Mesenchymal stem cell (in vitro differentiated cells and primary cell): ENCODE measurements at regions not wholly inside any gene's neighbourhood (a gene's known extent, or its start where the extent isn't known, plus 50 kb on each side); places are given as distances from the start of the nearest gene placed in this dataset.

ENCODE experiments used
- DNase-seq: peaks from one replicate; pipeline ENCODE4 v3.0.0-alpha.2; 2013
- H2AFZ ChIP-seq: one replicate; pipeline ENCODE4 v1.6.1; 2013; ENCODE audit warnings: low read depth, mild to moderate bottlenecking, control low read depth, inconsistent platforms, low read length, moderate library complexity
- H2AK5ac ChIP-seq: 2 replicates; pipeline ENCODE4 v1.6.1; 2013; ENCODE audit warnings: low read length, moderate library complexity, mild to moderate bottlenecking, inconsistent platforms; ENCODE audit not compliant: severe bottlenecking
- H2BK120ac ChIP-seq: one replicate; pipeline ENCODE4 v1.6.1; 2013; ENCODE audit warnings: low read depth, mild to moderate bottlenecking, inconsistent platforms, low read length, moderate library complexity
- H2BK12ac ChIP-seq, 2 experiments: one replicate each; pipeline ENCODE4 v1.6.1; 2013; ENCODE audit warnings: inconsistent platforms in 2 of 2, low read length in 2 of 2, mild to moderate bottlenecking in 2 of 2, moderate library complexity in 2 of 2, control low read depth in 1 of 2
- H2BK15ac ChIP-seq: one replicate; pipeline ENCODE4 v1.6.1; 2013; ENCODE audit warnings: mild to moderate bottlenecking, low read depth, inconsistent platforms; ENCODE audit not compliant: poor library complexity, severe bottlenecking
- H2BK5ac ChIP-seq: 2 replicates; pipeline ENCODE4 v1.6.1; 2013; ENCODE audit warnings: low read depth, mild to moderate bottlenecking, low read length, control low read depth, inconsistent platforms; ENCODE audit not compliant: poor library complexity, severe bottlenecking
- H3K14ac ChIP-seq, 2 experiments: one replicate each; pipeline ENCODE4 v1.6.1; 2013; ENCODE audit warnings: inconsistent platforms in 2 of 2, low read length in 2 of 2, control low read depth in 1 of 2, mild to moderate bottlenecking in 1 of 2, moderate library complexity in 1 of 2
- H3K18ac ChIP-seq, 2 experiments: one replicate each; pipeline ENCODE4 v1.6.1; 2013; ENCODE audit warnings: inconsistent platforms in 2 of 2, low read length in 2 of 2, control low read depth in 1 of 2, low read depth in 1 of 2, mild to moderate bottlenecking in 1 of 2
- H3K23ac ChIP-seq, 2 experiments: one replicate each; pipeline ENCODE4 v1.6.1; 2013; ENCODE audit warnings: inconsistent platforms in 2 of 2, low read length in 2 of 2, mild to moderate bottlenecking in 2 of 2, moderate library complexity in 2 of 2, control low read depth in 1 of 2
- H3K27ac ChIP-seq: 2 replicates; pipeline ENCODE4 v1.5.1; 2013; ENCODE audit warnings: mild to moderate bottlenecking, moderate library complexity, low read length, control low read depth, inconsistent platforms; ENCODE audit not compliant: poor library complexity, severe bottlenecking
- H3K27me3 ChIP-seq, 2 experiments: 2 replicates each; pipeline versions ENCODE4 v1.6.1 to v1.7.0; 2013; ENCODE audit warnings: low read length in 2 of 2, mild to moderate bottlenecking in 2 of 2, moderate library complexity in 2 of 2, control low read depth in 1 of 2, inconsistent platforms in 1 of 2; ENCODE audit not compliant: control insufficient read depth in 1 of 2, insufficient read depth in 1 of 2
- H3K36me3 ChIP-seq, 2 experiments: 2 replicates each; pipeline versions ENCODE4 v1.6.1 to v1.7.0; 2013; ENCODE audit warnings: low read length in 2 of 2, control low read depth in 1 of 2, inconsistent platforms in 1 of 2, low read depth in 1 of 2, mild to moderate bottlenecking in 1 of 2; ENCODE audit not compliant: insufficient read depth in 2 of 2, control insufficient read depth in 1 of 2
- H3K4ac ChIP-seq, 2 experiments: one replicate each; pipeline ENCODE4 v1.6.1; 2013; ENCODE audit warnings: inconsistent platforms in 2 of 2, low read length in 2 of 2, mild to moderate bottlenecking in 2 of 2, moderate library complexity in 2 of 2, control low read depth in 1 of 2, low read depth in 1 of 2
- H3K4me1 ChIP-seq: 2 replicates; pipeline ENCODE4 v1.6.1; 2013; ENCODE audit warnings: low read depth, low read length, control low read depth; ENCODE audit not compliant: control insufficient read depth, insufficient read depth
- H3K4me2 ChIP-seq: 2 replicates; pipeline ENCODE4 v1.6.1; 2013; ENCODE audit warnings: low read length, mild to moderate bottlenecking, inconsistent platforms; ENCODE audit not compliant: poor library complexity, severe bottlenecking
- H3K4me3 ChIP-seq, 2 experiments: 2 replicates each; pipeline versions ENCODE4 v1.5.1 to v1.7.0; 2013; ENCODE audit warnings: low read length in 2 of 2, mild to moderate bottlenecking in 2 of 2, control low read depth in 1 of 2, low read depth in 1 of 2; ENCODE audit not compliant: insufficient read depth in 1 of 2
- H3K79me1 ChIP-seq: replicated peaks from 2 replicates; pipeline ENCODE4 v1.6.1; 2013; ENCODE audit warnings: mild to moderate bottlenecking, control low read depth, low read length, inconsistent platforms; ENCODE audit not compliant: poor library complexity, severe bottlenecking
- H3K9ac ChIP-seq: 2 replicates; pipeline ENCODE4 v1.7.0; 2013; ENCODE audit warnings: mild to moderate bottlenecking, low read length, moderate library complexity
- H3K9me3 ChIP-seq: 2 replicates; pipeline ENCODE4 v1.7.0; 2013; ENCODE audit warnings: mild to moderate bottlenecking, low read length; ENCODE audit not compliant: control insufficient read depth
- H4K8ac ChIP-seq: one replicate; pipeline ENCODE4 v1.6.1; 2013; ENCODE audit warnings: inconsistent platforms, mild to moderate bottlenecking, low read length, moderate library complexity
- H4K91ac ChIP-seq: one replicate; pipeline ENCODE4 v1.6.1; 2013; ENCODE audit warnings: mild to moderate bottlenecking, low read length, inconsistent platforms
- WGBS: methylation state at CpG from one replicate; pipeline ENCODE4 v1.1.7; 2013; ENCODE audit warnings: mixed read lengths; 5-methylcytosine and 5-hydroxymethylcytosine counted together

DNA sequence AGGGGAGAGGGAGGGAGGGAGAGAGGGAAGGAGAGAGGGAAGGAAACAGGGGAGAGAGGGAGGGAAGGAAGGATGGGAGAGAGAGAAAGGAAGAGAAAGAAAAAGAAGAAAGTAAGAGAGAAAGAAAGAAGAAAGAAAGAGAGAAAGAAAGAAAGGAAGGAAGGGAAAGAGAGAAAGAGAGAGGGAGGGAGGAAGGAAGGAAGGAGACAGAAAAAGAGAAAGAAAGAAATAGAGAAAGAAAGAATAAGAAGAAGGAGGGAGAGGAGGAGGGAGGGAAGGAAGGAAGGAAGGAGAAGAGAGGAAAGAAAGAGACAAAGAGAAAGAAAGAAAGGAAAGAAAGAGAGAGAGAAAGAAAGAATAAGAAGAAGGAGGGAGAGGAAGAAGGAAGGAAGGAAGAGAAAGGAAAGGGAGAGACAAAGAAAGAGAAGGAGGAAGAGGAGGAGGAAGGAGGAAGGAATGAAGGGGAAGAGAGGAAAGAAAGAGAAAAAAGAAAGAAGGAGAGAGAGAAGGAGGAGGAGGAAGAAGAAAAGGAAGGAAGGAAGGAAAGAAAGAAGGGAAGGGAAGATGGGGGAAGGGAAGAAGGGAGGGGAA is 189.6 kb downstream of the PARM1 start:
- Histone ChIP-seq H2BK12ac (no peak overlapping the region), H3K14ac (no peak overlapping the region), H3K9me3 (peaks cover 13% of the 10 kb centered on the region), H2AK5ac (no peak overlapping the region), H3K23ac (no peak overlapping the region), H3K18ac (no peak overlapping the region), H3K79me1 (no peaks in the 10 kb centered on the region), H3K36me3 (no peaks in the 10 kb centered on the region), H3K4me2 (no peak overlapping the region), H3K4me3 (no peak overlapping the region), H3K9ac (no peak overlapping the region), H4K8ac (no peak overlapping the region), H2BK15ac (no peak overlapping the region), H4K91ac (no peak overlapping the region), H2BK120ac (no peak overlapping the region), H2AFZ (no peak overlapping the region), H3K27ac (no peak overlapping the region), H3K4me1 (no peaks in the 10 kb centered on the region), H3K27me3 (no peaks in the 10 kb centered on the region), H2BK5ac (no peak overlapping the region), H3K4ac (no peak overlapping the region)
- DNase-seq = no peak

DNA sequence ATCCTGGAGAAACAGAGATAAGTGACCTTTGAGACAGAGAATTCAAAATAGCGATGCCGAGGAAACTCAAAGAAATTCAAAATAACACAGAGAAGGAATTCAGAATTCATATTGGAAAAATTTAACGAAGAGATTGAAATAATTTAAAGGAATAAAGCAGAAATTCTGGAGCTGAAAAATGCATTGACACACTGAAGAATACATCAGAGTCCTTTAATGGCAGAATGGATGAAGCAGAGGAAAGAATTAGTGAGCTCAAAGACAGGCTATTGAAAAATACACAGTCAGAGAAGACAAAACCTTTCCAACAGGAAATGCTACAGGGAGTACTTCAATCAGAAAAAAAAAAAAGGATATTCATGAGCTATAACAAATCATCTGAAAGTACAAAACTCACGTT is 185.8 kb downstream of the PARM1 start:
- peaks cover 13% of the 10 kb centered on the region for H3K9me3 ChIP-seq
- no peak overlapping the region for H2BK15ac ChIP-seq
- no peak overlapping the region for H3K4ac ChIP-seq
- no peak overlapping the region for H2AFZ ChIP-seq
- no peak for DNase-seq
- H3K27me3 ChIP-seq = no peaks in the 10 kb centered on the region
- H2BK5ac ChIP-seq = no peak overlapping the region
- no peak overlapping the region for H4K91ac ChIP-seq
- no peak overlapping the region for H3K4me2 ChIP-seq
- H4K8ac ChIP-seq = no peak overlapping the region
- H3K9ac ChIP-seq = no peak overlapping the region
- H3K18ac ChIP-seq = no peak overlapping the region
- no peak overlapping the region for H3K23ac ChIP-seq
- H2BK120ac ChIP-seq = no peak overlapping the region
- H3K79me1 ChIP-seq = no peaks in the 10 kb centered on the region
- H2AK5ac ChIP-seq = no peak overlapping the region
- H3K27ac ChIP-seq = no peak overlapping the region
- no peaks in the 10 kb centered on the region for H3K36me3 ChIP-seq
- WGBS = 91% methylated on average over 3 of the region's 4 CpGs
- no peak overlapping the region for H2BK12ac ChIP-seq
- H3K4me3 ChIP-seq = no peak overlapping the region
- H3K14ac ChIP-seq = no peak overlapping the region
- no peaks in the 10 kb centered on the region for H3K4me1 ChIP-seq

DNA sequence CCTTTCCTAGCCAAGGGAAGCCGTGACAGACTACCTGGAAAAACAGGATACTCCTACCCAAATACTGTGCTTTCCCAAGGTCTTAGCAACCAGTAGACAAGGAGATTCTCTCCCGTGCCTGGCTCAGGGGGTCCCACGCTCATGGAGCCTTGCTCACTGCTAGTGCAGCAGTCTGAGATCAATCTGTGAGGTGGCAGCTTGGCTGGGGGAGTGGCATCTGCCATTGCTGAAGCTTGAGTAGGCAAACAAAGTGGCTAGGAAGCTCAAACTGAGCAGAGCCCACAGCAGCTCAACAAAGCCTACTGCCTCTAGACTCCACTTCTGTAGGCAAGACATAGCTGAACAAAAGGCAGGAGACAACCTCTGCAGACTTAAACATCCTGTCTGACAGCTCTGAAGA is 177.1 kb downstream of the PARM1 start:
- H4K8ac ChIP-seq = no peak overlapping the region
- H2BK5ac ChIP-seq = no peak overlapping the region
- no peak overlapping the region for H3K23ac ChIP-seq
- no peak overlapping the region for H2BK120ac ChIP-seq
- H3K9me3 ChIP-seq = no peaks in the 10 kb centered on the region
- 84% methylated on average over 3 of the region's 3 CpGs for WGBS
- H3K9ac ChIP-seq = no peak overlapping the region
- no peak overlapping the region for H3K4me2 ChIP-seq
- H4K91ac ChIP-seq = no peak overlapping the region
- no peaks in the 10 kb centered on the region for H3K79me1 ChIP-seq
- no peak overlapping the region for H3K4me3 ChIP-seq
- H3K27ac ChIP-seq = no peak overlapping the region
- H3K14ac ChIP-seq = no peak overlapping the region
- DNase-seq = no peak
- H3K4me1 ChIP-seq = no peaks in the 10 kb centered on the region
- no peak overlapping the region for H2AFZ ChIP-seq
- peak overlapping the region in 1 of 2 experiments; percentile 21 for H3K18ac ChIP-seq
- no peak overlapping the region for H2AK5ac ChIP-seq
- no peak overlapping the region for H2BK15ac ChIP-seq
- no peaks in the 10 kb centered on the region for H3K27me3 ChIP-seq
- no peak overlapping the region for H3K4ac ChIP-seq
- no peaks in the 10 kb centered on the region for H3K36me3 ChIP-seq
- no peak overlapping the region for H2BK12ac ChIP-seq

DNA sequence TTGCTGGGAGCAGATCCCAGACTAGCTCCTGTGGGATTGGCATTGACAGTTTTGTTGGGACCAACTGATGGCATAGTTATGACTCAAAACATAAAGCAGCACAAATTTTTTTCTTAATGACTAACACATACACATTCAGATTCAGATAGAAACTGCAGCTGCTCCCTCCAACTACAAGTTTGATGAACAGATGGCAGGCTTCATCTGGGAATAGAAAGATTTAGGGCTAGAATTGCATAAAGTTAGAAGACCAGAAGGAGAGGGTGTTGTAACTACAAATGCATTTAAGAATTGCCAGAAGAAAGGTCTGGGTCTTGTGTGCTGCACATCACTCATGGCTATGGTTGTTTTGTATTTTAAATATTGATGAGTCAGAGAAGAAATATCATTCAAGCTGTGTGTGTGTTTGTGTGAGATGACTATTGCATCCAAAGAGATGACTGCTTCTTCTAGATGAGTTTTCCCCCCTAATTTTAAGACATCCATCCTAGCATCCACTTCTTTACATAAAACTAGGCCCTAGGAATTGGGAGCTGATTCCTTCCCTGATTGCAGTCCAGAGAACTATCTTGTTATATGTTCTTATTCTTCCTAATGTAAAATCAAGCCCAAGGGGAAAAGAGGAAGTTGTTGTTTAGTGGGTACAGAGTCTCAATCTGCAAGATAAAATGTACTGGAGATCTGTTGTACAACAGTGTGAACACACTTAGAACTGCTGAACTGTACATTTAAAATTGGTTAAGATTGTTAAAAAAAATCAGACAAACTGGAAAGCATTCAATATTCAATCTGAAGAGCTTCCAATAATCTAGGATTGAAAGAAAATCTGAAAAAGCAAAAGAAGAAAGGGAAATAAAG is 175.1 kb downstream of the PARM1 start:
- Histone ChIP-seq H2BK12ac (no peak overlapping the region), H3K4ac (no peak overlapping the region), H3K4me2 (no peak overlapping the region), H3K4me1 (no peaks in the 10 kb centered on the region), H3K27ac (no peak overlapping the region), H3K36me3 (no peaks in the 10 kb centered on the region), H3K9me3 (no peaks in the 10 kb centered on the region), H2AK5ac (no peak overlapping the region), H3K4me3 (no peak overlapping the region), H2AFZ (no peak overlapping the region), H4K91ac (no peak overlapping the region), H3K14ac (no peak overlapping the region), H2BK120ac (no peak overlapping the region), H3K23ac (no peak overlapping the region), H2BK5ac (no peak overlapping the region), H2BK15ac (no peak overlapping the region), H3K27me3 (no peaks in the 10 kb centered on the region), H3K9ac (no peak overlapping the region), H4K8ac (no peak overlapping the region), H3K79me1 (no peaks in the 10 kb centered on the region), H3K18ac (no peak overlapping the region)
- peak; percentile 29 for DNase-seq
